WERI-Rb-1 (cell line): ENCODE measurements at regions not wholly inside any gene's neighbourhood (a gene's known extent, or its start where the extent isn't known, plus 50 kb on each side); places are given as distances from the start of the nearest gene placed in this dataset.

ENCODE experiments used
- DNase-seq: peaks from one replicate; pipeline ENCODE4 v3.0.0-alpha.2; 2020
- H3K27ac ChIP-seq: fragments of 250-450 bp; sonication (Bioruptor Pico); 2 replicates; pipeline ENCODE4 v1.5.1; 2020; ENCODE audit warnings: mild to moderate bottlenecking, moderate library complexity
- H3K27me3 ChIP-seq: fragments of 250-450 bp; sonication (Bioruptor Pico); 2 replicates; pipeline ENCODE4 v1.5.1; 2021; ENCODE audit warnings: mild to moderate bottlenecking, low read depth, moderate library complexity; ENCODE audit not compliant: insufficient read depth, severe bottlenecking
- H3K36me3 ChIP-seq: fragments of 250-450 bp; sonication (Bioruptor Pico); 2 replicates; pipeline ENCODE4 v1.5.1; 2020; ENCODE audit warnings: mild to moderate bottlenecking, moderate library complexity
- H3K4me3 ChIP-seq: 2 replicates; pipeline ENCODE4 v1.5.1; 2011; ENCODE audit warnings: low read depth, mild to moderate bottlenecking, control low read depth, low read length
- H3K9me3 ChIP-seq: fragments of 250-450 bp; sonication (Bioruptor Pico); 2 replicates; pipeline ENCODE4 v1.5.1; 2021; ENCODE audit warnings: mild to moderate bottlenecking, moderate library complexity; ENCODE audit not compliant: severe bottlenecking
- CTCF ChIP-seq: IDR thresholded peaks from 2 replicates; pipeline ENCODE4 v1.5.1; 2011; ENCODE audit warnings: low read depth, mild to moderate bottlenecking, control low read depth, inconsistent platforms, low read length

- Histone ChIP-seq H3K27me3 (peaks cover 6% of the 10 kb centered on the region), H3K36me3 (no peaks in the 10 kb centered on the region), H3K27ac (no peak overlapping the region), H3K4me3 (no peak overlapping the region), H3K9me3 (no peaks in the 10 kb centered on the region)
- DNase-seq: no peak
- TF ChIP-seq CTCF: no peak
Observed at GRCh38 chr14:26363689-26364088, 234.1 kb downstream of the NOVA1 start.

- TF ChIP-seq CTCF: no peak
- Histone ChIP-seq H3K27ac (no peak overlapping the region), H3K9me3 (no peaks in the 10 kb centered on the region), H3K36me3 (no peaks in the 10 kb centered on the region), H3K4me3 (no peak overlapping the region), H3K27me3 (peaks cover 2% of the 10 kb centered on the region)
- DNase-seq: no peak
Observed at GRCh38 chr14:26344596-26344995, 253.2 kb downstream of the NOVA1 start.

GRCh38 chr14:26339381-26339780, 258.5 kb downstream of the NOVA1 start:
- no peak for DNase-seq
- Histone ChIP-seq H3K27ac (no peak overlapping the region), H3K27me3 (peaks cover 6% of the 10 kb centered on the region), H3K9me3 (no peaks in the 10 kb centered on the region), H3K4me3 (no peak overlapping the region), H3K36me3 (no peaks in the 10 kb centered on the region)
- TF ChIP-seq CTCF: no peak

GRCh38 chr14:26338231-26338630, 259.6 kb downstream of the NOVA1 start:
- no peak for TF ChIP-seq CTCF
- H3K36me3 ChIP-seq: no peaks in the 10 kb centered on the region
- H3K27me3 ChIP-seq: peaks cover 6% of the 10 kb centered on the region
- no peak for DNase-seq
- H3K9me3 ChIP-seq: no peaks in the 10 kb centered on the region
- no peak overlapping the region for H3K27ac ChIP-seq
- H3K4me3 ChIP-seq: no peak overlapping the region

- Histone ChIP-seq H3K36me3 (no peaks in the 10 kb centered on the region), H3K4me3 (no peak overlapping the region), H3K27ac (no peak overlapping the region), H3K9me3 (no peaks in the 10 kb centered on the region), H3K27me3 (peaks cover 6% of the 10 kb centered on the region)
- no peak for TF ChIP-seq CTCF
- DNase-seq: no peak
Observed at GRCh38 chr14:26334288-26334687, 263.5 kb downstream of the NOVA1 start.

GRCh38 chr14:26332966-26333365, 264.9 kb downstream of the NOVA1 start:
- Histone ChIP-seq H3K36me3 (no peaks in the 10 kb centered on the region), H3K9me3 (no peaks in the 10 kb centered on the region), H3K27ac (no peak overlapping the region), H3K4me3 (no peak overlapping the region), H3K27me3 (peaks cover 6% of the 10 kb centered on the region)
- no peak for DNase-seq
- TF ChIP-seq CTCF: no peak
